Stimulated activated naive CD8-positive, alpha-beta T cell treated with anti-CD3 and anti-CD28 coated beads, Interleukin-15, Interleukin-2, amounts not matched to agents 100 ng/mL and 50 ng/mL, for 24 hours (primary cell): ENCODE measurements at regions not wholly inside any gene's neighbourhood (a gene's known extent, or its start where the extent isn't known, plus 50 kb on each side); places are given as distances from the start of the nearest gene placed in this dataset.

Experiments used
- H3K27ac Mint-ChIP-seq: one replicate; pipeline ENCODE4 v1.8.0; 2021; ENCODE audit warnings: mild to moderate bottlenecking, mixed read lengths
- H3K27me3 Mint-ChIP-seq: one replicate; pipeline ENCODE4 v1.8.0; 2021; ENCODE audit warnings: mixed read lengths
- H3K36me3 Mint-ChIP-seq: one replicate; pipeline ENCODE4 v1.8.0; 2021; ENCODE audit warnings: low read depth, mixed read lengths
- H3K4me1 Mint-ChIP-seq: one replicate; pipeline ENCODE4 v1.8.0; 2021; ENCODE audit warnings: low read depth, mixed read lengths
- H3K4me3 Mint-ChIP-seq: one replicate; pipeline ENCODE4 v1.8.0; 2021; ENCODE audit warnings: mild to moderate bottlenecking, mixed read lengths
- H3K9me3 Mint-ChIP-seq: one replicate; pipeline ENCODE4 v1.8.0; 2021; ENCODE audit warnings: mixed read lengths

DNA sequence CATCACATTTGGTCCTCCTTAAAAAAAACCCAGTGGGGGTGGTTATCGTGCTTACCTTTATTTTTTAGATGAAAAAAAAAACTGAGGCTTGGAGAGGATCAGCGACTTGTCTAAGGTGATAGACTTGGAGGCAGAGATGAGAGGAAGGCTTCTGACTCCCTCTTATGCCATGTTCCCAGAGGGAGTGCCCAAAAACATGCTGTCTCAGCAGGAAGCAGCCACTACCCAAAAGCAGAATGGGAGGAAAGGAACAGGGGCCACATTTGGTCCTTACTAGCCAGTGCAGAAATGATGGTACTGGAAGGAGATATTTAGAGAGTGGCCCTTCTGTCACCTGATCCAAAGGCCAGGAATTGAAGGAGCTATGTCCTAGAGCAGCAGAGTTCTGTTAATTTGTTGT, 118.4 kb downstream of the B3GNT2 start:
- H3K4me3 Mint-ChIP-seq = peak overlapping the region; percentile 64
- H3K27ac Mint-ChIP-seq = peak overlapping the region; percentile 86
- H3K36me3 Mint-ChIP-seq = peaks cover 3% of the 10 kb centered on the region
- peaks cover 68% of the 10 kb centered on the region for H3K4me1 Mint-ChIP-seq
- no peaks in the 10 kb centered on the region for H3K27me3 Mint-ChIP-seq
- no peaks in the 10 kb centered on the region for H3K9me3 Mint-ChIP-seq

DNA sequence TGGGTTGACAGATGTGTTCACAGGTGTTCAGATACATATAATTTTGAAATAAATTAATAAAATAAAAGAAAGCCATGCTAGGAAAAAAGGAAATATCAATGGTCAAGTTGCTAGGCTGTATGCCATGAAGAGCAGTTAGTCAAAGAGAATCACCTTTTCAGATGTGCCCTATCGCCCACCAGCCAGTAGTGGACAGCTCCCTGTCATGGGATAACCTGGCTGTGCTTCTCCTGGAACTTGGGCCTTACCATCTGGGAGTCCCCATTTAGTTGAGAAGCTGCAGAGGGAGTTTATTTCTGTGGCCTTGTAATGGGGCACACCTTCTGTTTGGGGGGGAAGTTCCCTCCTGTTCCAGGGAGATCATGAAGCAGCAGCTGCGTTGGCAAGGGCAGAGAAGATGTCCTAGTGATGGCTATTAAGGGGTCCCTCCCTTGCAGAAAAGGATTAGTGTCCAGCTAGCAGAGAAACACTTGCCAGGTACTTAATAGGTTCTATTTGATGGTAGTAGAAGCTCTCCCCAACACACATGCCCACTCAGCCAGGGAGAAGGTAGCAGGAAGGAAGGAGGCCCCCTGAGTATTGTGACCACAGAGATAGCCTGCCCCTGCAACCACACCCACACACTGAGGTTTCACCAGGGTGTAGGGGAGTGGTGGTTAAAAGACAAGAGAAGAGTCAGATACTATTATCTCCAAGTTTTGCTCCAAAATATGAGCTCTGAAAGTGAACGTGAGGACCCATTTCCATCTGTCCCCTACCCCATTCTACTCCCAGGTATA, 117.7 kb downstream of the B3GNT2 start:
- Mint-ChIP-seq H3K4me1 (peaks cover 68% of the 10 kb centered on the region), H3K27ac (peak overlapping the region; percentile 86), H3K4me3 (peak overlapping the region; percentile 64), H3K9me3 (no peaks in the 10 kb centered on the region), H3K27me3 (no peaks in the 10 kb centered on the region), H3K36me3 (peaks cover 3% of the 10 kb centered on the region)

DNA sequence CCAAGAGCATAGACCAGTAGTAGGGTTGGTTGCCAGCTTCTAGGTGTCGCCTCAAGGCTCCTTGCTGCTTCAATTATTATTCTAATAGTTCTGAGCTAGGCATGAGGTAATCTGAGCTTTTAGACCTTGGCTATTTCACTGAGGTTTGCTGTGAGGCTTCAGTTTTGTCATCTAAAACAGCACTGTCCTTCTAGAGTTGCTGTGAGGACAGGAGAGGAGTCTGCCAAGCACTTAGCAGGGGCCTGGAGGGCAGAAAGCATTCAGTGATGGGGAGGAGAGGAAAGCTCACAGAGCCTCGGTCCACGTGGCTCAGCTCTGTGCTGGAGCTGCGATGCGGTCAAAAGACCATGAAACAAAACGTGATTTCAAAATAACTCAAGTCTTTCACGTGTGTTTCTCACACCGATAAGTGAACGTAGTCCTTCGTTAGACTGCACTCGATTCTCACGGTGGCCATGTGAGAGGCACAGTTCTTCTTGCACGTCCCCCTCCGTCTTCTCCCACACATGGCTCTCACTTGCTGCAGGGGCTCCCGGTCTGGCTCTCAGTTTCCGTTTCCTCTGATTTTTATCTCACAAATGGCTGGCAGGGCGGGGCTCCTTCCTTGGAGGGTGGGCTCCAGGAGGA, 113.7 kb downstream of the B3GNT2 start:
- Mint-ChIP-seq H3K4me1 (peaks cover 92% of the 10 kb centered on the region), H3K27me3 (peaks cover 4% of the 10 kb centered on the region), H3K27ac (peak overlapping the region; percentile 97), H3K4me3 (peak overlapping the region; percentile 58), H3K9me3 (no peaks in the 10 kb centered on the region), H3K36me3 (peaks cover 7% of the 10 kb centered on the region)

DNA sequence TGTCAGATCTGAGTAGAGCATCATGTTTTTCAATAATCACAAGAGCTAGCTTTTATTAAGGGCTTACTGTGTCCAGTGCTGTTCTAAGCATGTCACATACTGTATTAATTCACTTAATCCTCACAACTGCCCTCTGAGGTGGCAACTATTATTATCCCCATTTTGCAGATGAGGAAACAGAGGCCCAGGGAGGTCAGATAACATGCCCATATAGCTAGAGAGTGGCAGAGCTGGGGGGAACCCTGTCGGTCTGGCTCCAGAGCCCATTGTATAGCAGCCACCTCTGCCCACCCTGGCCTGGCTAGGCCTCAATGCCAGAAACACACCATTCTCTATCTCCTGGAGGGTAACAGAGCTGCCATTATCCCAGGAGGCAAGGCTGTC, 113.2 kb downstream of the B3GNT2 start:
- H3K36me3 Mint-ChIP-seq = peaks cover 7% of the 10 kb centered on the region
- peaks cover 92% of the 10 kb centered on the region for H3K4me1 Mint-ChIP-seq
- peak overlapping the region; percentile 97 for H3K27ac Mint-ChIP-seq
- peaks cover 4% of the 10 kb centered on the region for H3K27me3 Mint-ChIP-seq
- no peak overlapping the region for H3K4me3 Mint-ChIP-seq
- H3K9me3 Mint-ChIP-seq = no peaks in the 10 kb centered on the region

DNA sequence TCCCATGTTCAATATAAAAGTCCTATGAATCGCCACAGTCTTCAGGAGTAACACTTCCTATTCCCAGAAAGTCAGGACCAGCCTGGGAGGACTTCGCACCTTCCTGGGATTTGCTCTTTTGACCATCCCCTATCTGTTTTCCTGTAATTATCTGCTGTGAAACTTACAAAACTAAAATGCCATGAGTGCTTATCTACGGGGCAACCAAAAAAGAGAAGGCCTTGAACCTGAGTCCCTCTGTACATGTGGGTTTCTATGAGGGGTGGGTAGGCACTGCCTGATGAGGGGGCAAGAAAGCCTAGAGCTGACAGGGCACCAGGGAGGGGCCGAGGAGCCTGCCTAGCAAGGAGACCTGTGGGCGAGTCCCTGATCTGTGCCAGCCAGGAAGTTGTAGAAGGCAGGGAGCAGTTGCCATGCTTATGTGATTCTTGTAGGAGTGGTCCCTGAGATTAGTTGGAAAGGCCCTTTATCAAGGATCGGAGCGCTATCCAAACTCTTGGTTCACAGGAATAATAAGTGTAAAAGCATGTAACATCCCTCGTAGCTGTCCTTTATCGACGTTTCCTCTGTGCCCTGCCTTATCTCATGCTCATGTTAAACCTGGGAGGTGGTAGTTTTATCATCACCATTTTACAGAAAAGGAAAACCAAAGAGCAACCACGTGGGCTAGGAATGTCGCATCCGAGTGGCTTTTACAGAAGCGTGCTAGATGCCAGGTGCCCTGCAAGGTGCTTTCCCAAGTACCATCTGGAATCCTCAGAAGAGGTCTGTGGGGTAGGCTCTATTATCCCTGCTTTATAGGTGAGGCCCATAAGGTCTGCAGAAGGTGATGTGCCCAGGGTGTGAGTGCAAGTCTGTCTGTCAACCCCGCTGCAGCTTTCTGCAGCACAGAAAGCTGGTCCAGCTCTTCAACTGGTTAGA, 111.8 kb downstream of the B3GNT2 start:
- Mint-ChIP-seq H3K27ac (peak overlapping the region; percentile 98), H3K36me3 (peaks cover 7% of the 10 kb centered on the region), H3K4me1 (peaks cover 94% of the 10 kb centered on the region), H3K27me3 (peaks cover 4% of the 10 kb centered on the region), H3K9me3 (no peaks in the 10 kb centered on the region), H3K4me3 (peak overlapping the region; percentile 79)

DNA sequence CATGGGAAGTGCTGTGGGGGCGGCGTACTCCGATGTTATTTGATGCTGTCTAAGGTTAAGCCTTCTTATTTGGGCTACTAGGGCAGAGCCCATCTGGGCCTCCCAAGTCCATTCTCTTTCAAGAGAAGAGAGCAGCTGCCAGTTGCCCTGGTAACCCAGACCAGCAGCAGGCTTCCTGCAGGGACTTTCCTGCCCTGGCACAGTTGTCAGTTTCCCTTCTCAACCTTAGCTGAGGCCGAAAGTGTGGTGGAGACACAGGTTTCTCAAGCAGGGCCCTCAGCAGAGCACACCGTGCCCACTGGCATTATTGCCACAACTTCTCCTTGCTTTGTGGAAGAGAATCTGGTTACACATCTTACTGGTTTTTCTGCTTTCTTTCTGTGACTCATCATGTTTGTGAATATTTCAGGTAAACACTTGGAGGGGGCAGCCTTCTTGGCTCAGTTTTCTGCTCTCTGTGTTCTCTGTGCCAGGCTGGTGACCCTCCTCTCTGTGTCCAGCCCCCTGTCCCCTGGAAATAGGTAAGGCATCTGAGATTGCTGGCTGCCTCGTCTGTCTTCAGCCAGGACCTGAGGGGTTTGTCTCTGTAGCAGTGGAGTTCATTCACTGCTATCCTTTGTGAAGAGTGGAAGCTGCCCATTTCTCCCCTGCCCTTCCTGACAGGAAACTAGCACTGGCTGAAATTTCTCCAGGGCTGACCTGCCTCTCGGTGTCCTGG, 111.0 kb downstream of the B3GNT2 start:
- no peaks in the 10 kb centered on the region for H3K9me3 Mint-ChIP-seq
- peak overlapping the region; percentile 98 for H3K27ac Mint-ChIP-seq
- peaks cover 96% of the 10 kb centered on the region for H3K4me1 Mint-ChIP-seq
- H3K27me3 Mint-ChIP-seq = peaks cover 4% of the 10 kb centered on the region
- peaks cover 7% of the 10 kb centered on the region for H3K36me3 Mint-ChIP-seq
- H3K4me3 Mint-ChIP-seq = peak overlapping the region; percentile 79

DNA sequence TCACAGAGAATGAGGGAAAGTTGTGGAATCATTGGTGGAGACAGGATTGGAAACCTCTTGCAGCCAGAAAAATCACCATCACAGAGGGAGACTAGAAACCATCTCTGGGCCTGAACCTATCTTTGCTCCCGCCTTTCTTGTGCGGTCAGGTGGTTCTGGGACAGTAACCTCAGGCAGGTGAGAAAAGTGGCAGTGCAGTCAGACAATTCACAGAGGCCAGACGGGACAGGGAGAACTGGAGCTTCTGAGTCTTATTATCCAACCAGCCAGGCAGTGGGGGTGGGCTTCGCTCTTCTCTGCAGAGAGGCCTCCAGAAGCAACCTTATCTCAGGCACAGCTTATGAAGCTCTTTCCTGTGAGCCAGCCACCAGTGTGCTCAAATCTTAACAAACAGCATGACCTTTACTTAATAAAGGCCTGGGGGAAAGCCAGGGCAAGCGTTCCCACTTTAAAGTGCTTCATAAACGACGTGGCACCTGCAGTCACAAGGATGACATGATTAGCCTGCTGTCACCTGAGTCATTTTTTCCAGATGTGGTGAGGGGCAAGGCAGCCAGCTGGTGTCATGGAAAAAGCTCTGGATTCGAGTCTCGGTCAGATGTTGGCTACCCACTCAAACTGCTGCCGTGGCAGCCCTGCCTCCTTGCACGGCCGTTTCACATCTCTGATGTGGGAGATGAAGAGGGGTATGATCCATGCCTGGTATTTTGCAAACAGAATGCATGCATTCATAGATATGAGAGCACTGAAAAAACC, 109.7 kb downstream of the B3GNT2 start:
- H3K27me3 Mint-ChIP-seq = peaks cover 4% of the 10 kb centered on the region
- peaks cover 100% of the 10 kb centered on the region for H3K4me1 Mint-ChIP-seq
- H3K4me3 Mint-ChIP-seq = peak overlapping the region; percentile 79
- H3K36me3 Mint-ChIP-seq = peaks cover 7% of the 10 kb centered on the region
- H3K9me3 Mint-ChIP-seq = no peaks in the 10 kb centered on the region
- H3K27ac Mint-ChIP-seq = peak overlapping the region; percentile 98

DNA sequence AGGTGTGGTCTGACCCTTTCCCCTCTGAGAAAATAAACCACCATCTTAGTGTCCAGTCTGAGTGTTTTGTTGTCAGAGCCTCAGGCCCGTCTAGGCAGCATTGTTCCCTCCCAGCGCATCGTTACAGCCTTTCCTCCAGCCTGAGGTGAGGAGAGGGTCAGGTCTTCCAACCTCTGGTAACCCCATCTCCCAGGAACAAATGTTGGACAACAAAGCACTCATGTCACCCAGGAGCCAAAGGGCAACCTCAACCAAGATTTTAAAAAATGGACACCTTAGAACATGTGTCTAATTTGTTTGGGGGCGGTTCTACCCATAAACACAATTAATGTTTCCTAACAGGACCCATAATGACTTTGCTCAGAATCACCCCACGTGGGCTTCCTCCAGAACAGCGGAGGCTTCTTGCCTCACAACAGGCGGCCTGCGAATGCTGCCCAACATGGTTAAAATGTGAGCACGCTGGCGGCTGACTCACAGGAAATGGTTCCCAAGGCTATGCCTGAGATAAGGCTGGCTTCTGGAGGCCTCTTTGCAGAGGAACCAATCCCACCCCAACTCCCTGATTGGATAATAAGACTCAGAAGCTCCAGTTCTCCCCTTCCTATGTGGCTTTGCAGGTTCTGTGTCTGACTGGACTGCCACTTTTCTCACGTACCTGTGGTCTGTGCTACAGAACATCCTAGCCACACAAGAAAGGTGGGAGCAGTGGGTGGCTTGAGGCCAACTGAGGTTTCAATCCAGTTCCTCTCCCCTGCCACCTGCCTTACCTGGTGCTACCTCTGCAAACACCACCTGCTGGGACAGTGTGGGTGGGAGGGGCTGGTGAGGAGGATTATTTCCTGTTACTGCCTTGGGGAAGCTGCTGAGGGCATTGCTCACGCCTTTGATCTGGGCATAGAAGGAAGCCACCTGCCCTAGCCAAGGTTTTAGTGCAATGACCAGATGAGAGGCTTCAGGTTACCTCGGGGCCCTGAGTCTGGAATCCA, 108.8 kb downstream of the B3GNT2 start:
- Mint-ChIP-seq H3K27me3 (peaks cover 4% of the 10 kb centered on the region), H3K4me1 (peaks cover 94% of the 10 kb centered on the region), H3K27ac (peak overlapping the region; percentile 98), H3K4me3 (peak overlapping the region; percentile 79), H3K9me3 (no peaks in the 10 kb centered on the region), H3K36me3 (peaks cover 7% of the 10 kb centered on the region)

DNA sequence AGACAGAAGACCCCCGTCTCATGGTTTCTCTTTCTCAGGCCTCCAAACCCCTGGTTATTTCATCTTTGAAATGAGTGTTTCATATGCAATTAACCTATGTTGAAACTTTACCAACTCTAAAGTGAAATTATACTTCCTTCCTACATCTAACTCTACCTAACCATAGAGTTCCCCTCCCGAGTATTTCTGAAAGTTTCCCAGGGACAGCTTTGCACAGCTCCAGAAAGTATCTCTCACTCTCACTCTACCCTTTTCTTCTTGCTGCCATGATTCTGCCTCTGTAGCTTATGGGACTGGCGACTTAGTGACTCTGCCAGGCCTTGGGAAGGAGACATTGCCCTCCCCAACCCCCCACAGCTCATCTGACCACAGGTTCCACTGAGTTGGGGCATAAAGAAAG, 107.9 kb downstream of the B3GNT2 start:
- Mint-ChIP-seq H3K9me3 (no peaks in the 10 kb centered on the region), H3K4me3 (peak overlapping the region; percentile 68), H3K27ac (peak overlapping the region; percentile 98), H3K36me3 (peaks cover 3% of the 10 kb centered on the region), H3K4me1 (peaks cover 85% of the 10 kb centered on the region), H3K27me3 (peaks cover 4% of the 10 kb centered on the region)

DNA sequence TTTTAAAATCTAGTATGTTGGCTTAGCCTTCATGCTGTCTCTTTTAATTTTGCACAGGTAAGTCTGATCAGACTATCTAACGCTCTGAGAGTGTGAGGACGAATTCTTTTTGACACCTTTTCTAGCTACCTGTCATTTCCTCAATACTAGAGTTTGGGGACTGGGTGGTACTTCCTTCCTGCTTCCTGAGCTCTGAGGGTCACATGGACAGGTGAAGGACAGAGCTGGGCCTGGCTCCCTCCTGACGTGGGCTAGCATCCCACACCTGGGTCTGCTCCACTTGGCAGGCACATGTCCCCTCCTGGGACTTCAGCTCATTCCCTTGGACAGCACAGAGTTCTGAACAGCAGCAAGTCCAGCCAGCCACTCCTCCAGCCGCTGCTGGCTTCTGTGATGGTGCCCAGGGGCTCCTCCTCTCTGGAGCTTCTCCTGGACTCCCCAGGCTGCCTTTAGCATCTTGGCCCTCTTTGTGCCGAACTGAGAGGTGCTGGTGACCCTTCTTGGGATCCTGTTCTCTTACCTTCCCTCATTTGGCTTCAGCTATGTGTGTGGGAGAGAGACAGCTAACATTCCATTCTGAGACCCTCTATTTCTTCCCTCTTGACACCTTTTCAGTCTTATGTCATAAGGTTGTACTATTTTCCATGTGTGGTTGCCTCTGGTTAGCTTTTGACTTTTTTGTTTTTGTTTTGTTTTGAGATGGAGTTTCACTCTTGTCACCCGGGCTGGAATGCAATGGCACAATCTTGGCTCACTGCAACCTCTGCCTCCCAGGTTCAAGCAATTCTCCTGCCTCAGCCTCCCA, 106.9 kb downstream of the B3GNT2 start:
- H3K27me3 Mint-ChIP-seq = peaks cover 4% of the 10 kb centered on the region
- peak overlapping the region; percentile 69 for H3K4me3 Mint-ChIP-seq
- H3K4me1 Mint-ChIP-seq = peaks cover 75% of the 10 kb centered on the region

DNA sequence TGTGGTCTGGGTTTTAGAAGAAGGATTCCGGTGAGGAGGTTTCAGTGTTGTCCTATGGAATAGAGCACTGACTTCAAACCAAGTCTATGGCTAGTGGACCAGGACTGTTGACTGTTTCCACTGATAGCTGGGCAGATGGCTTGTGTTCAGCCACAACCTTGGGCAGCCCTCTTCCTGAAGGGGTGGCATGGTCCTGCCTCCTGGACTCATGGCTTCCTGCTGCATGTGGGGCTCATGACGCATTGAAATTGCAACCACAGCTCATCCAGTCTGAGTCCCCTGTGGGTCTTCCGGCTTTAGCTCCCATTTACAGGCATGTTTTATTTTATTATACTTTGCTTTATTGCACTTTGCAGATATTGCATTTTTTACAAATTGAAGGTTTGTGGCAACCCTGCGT, 105.0 kb downstream of the B3GNT2 start:
- Mint-ChIP-seq H3K4me3 (no peak overlapping the region), H3K36me3 (peaks cover 3% of the 10 kb centered on the region), H3K27me3 (peaks cover 3% of the 10 kb centered on the region), H3K4me1 (peaks cover 60% of the 10 kb centered on the region), H3K27ac (peak overlapping the region; percentile 61), H3K9me3 (no peaks in the 10 kb centered on the region)

More for the DNA sequence above, 106.9 kb downstream of the B3GNT2 start:
- Mint-ChIP-seq H3K27ac (peak overlapping the region; percentile 98), H3K36me3 (peaks cover 3% of the 10 kb centered on the region), H3K9me3 (no peaks in the 10 kb centered on the region)

DNA sequence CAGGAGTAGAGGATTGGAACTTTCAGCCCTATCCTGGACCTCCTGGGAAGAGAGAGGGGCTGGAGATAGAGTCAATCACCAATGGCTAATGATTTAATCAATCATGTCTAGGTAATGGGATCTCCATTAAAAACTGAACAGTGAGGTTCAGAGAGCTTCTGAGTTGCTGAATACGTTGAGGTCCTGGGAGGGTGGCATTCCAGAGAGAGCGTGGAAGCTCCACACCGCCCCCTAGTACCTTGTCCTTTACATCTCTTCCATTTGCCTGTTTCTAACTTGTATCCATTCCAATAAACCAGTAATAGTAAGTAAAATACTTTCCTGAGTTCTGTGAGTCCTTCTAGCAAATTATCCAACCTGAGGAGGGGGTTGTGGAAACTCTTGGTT, 101.7 kb downstream of the B3GNT2 start:
- H3K4me3 Mint-ChIP-seq = no peak overlapping the region
- H3K27ac Mint-ChIP-seq = no peak overlapping the region
- H3K27me3 Mint-ChIP-seq = no peaks in the 10 kb centered on the region
- no peaks in the 10 kb centered on the region for H3K36me3 Mint-ChIP-seq
- H3K9me3 Mint-ChIP-seq = no peaks in the 10 kb centered on the region
- H3K4me1 Mint-ChIP-seq = peaks cover 27% of the 10 kb centered on the region
